T-helper 2 cell treated with Interferon-gamma antibody and Interleukin-4, amounts not matched to agents 5 μg/mL and 100 μg/mL, for 36 hours (primary cell): ENCODE measurements at regions not wholly inside any gene's neighbourhood (a gene's known extent, or its start where the extent isn't known, plus 50 kb on each side); places are given as distances from the start of the nearest gene placed in this dataset.

Experiments
- DNase-seq: peaks from one replicate; pipeline ENCODE4 v3.0.0; 2021; ENCODE audit warnings: low spot score
- H3K27ac Mint-ChIP-seq: one replicate; pipeline ENCODE4 v1.8.0; 2021; ENCODE audit warnings: mild to moderate bottlenecking, mixed read lengths
- H3K27me3 Mint-ChIP-seq: one replicate; pipeline ENCODE4 v1.8.0; 2021; ENCODE audit warnings: low read depth, mixed read lengths
- H3K36me3 Mint-ChIP-seq: one replicate; pipeline ENCODE4 v1.8.0; 2021; ENCODE audit warnings: low read depth, mixed read lengths
- H3K4me1 Mint-ChIP-seq: one replicate; pipeline ENCODE4 v1.8.0; 2021; ENCODE audit warnings: low read depth, mixed read lengths
- H3K4me3 Mint-ChIP-seq: one replicate; pipeline ENCODE4 v1.8.0; 2022; ENCODE audit warnings: mild to moderate bottlenecking, moderate library complexity, mixed read lengths
- H3K9me3 Mint-ChIP-seq: one replicate; pipeline ENCODE4 v1.8.0; 2021; ENCODE audit warnings: mixed read lengths

DNA sequence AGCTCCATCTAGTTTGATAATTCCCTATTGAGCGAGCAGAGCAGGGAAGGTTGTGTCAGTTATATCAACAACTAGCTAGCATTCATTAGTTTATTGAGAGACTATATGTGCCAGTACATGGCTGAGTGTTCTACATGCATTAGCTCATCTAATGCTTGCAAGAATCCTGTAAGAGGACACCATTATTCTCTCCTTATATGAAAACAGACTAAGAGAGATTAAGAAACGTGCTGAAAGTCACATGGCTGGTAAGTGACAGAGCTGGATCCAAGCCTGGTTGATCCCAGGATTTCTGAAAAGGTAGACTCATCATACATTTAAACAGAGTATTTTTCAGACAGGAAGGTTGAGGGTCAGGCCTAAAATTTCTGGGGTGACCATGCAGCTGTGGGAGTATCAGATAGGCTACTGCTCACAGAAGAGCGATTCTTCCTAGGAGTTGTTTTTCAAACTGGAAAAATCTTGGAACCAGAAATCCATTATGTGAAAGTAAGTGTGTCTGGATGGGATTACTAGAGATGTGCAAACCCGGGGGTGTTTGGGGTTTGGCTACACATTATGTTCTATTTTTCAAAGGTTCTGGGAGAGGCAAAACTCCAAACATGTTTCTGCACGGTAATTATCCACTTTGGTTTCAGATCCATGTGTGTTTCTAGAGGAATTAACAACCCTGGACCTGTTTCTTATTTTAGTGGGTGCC lies 213.3 kb downstream of the FAM76B start:
- Mint-ChIP-seq H3K36me3 (no peaks in the 10 kb centered on the region), H3K27ac (no peak overlapping the region), H3K4me1 (no peaks in the 10 kb centered on the region), H3K27me3 (no peaks in the 10 kb centered on the region), H3K9me3 (peaks cover 5% of the 10 kb centered on the region), H3K4me3 (no peak overlapping the region)
- no peak for DNase-seq

- H3K4me1 Mint-ChIP-seq = no peaks in the 10 kb centered on the region
- H3K4me3 Mint-ChIP-seq = no peak overlapping the region
- H3K36me3 Mint-ChIP-seq = no peaks in the 10 kb centered on the region
- no peak for DNase-seq
- peaks cover 3% of the 10 kb centered on the region for H3K9me3 Mint-ChIP-seq
- no peaks in the 10 kb centered on the region for H3K27me3 Mint-ChIP-seq
- H3K27ac Mint-ChIP-seq = no peak overlapping the region
Observed at GRCh38 chr11:95575517-95575916, 214.1 kb downstream of the FAM76B start.

GRCh38 chr11:95571718-95572260 lies 217.8 kb downstream of the FAM76B start:
- no peak for DNase-seq
- peaks cover 4% of the 10 kb centered on the region for H3K36me3 Mint-ChIP-seq
- no peaks in the 10 kb centered on the region for H3K27me3 Mint-ChIP-seq
- H3K4me3 Mint-ChIP-seq = no peak overlapping the region
- no peak overlapping the region for H3K27ac Mint-ChIP-seq
- no peaks in the 10 kb centered on the region for H3K4me1 Mint-ChIP-seq
- peaks cover 14% of the 10 kb centered on the region for H3K9me3 Mint-ChIP-seq

- no peak overlapping the region for H3K27ac Mint-ChIP-seq
- H3K36me3 Mint-ChIP-seq = peaks cover 4% of the 10 kb centered on the region
- H3K9me3 Mint-ChIP-seq = peaks cover 14% of the 10 kb centered on the region
- no peaks in the 10 kb centered on the region for H3K27me3 Mint-ChIP-seq
- DNase-seq = no peak
- no peak overlapping the region for H3K4me3 Mint-ChIP-seq
- no peaks in the 10 kb centered on the region for H3K4me1 Mint-ChIP-seq
Observed at GRCh38 chr11:95570845-95571244, 218.7 kb downstream of the FAM76B start.

GRCh38 chr11:95569207-95569606 lies 220.4 kb downstream of the FAM76B start:
- Mint-ChIP-seq H3K4me3 (no peak overlapping the region), H3K36me3 (peaks cover 4% of the 10 kb centered on the region), H3K27ac (no peak overlapping the region), H3K9me3 (peaks cover 14% of the 10 kb centered on the region), H3K4me1 (peaks cover 2% of the 10 kb centered on the region), H3K27me3 (no peaks in the 10 kb centered on the region)
- no peak for DNase-seq

GRCh38 chr11:95568281-95568680 lies 221.3 kb downstream of the FAM76B start:
- Mint-ChIP-seq H3K4me1 (peaks cover 4% of the 10 kb centered on the region), H3K4me3 (no peak overlapping the region), H3K27ac (no peak overlapping the region), H3K36me3 (peaks cover 4% of the 10 kb centered on the region), H3K27me3 (no peaks in the 10 kb centered on the region), H3K9me3 (peaks cover 14% of the 10 kb centered on the region)
- no peak for DNase-seq

DNA sequence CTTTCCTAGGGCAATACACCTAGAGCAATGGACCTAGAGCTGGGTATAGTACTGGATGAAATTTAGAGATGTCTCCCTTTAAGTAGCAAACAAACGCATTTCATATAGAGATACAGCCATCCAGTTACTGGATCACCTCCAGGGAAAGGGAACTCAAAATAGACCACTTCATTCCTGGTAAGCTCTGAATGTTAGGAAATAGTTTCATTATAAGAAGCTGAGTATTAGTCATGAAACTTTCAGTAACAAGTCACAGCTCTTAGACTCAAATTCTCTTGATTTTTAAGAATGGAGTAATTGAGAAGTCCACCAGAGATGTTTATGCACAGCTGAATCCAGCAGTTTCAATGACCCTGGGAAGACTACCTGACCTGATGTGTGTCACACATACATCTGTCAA lies 221.9 kb downstream of the FAM76B start:
- Mint-ChIP-seq H3K9me3 (peaks cover 14% of the 10 kb centered on the region), H3K4me1 (peaks cover 8% of the 10 kb centered on the region), H3K4me3 (no peak overlapping the region), H3K27me3 (no peaks in the 10 kb centered on the region), H3K27ac (no peak overlapping the region), H3K36me3 (peaks cover 4% of the 10 kb centered on the region)
- no peak for DNase-seq

DNA sequence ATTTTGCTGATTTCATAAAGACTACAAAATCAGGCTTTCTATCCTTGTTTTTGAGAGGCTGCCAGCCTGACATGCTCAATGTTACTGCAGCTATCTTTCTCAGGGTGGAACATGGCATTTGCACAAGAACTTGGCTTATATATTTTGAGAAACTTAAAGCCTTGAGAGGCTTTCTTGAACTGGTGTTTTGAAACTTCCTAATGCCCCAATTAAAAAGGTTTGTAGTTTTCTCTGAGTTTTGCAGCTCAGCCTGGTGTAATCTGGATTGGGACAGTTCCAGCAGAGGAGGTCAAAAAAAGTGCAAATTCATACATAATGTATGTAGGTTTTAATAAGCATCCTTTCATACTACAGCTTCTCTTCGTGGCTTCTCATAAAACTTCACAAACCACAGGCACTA lies 223.4 kb downstream of the FAM76B start:
- no peak overlapping the region for H3K27ac Mint-ChIP-seq
- DNase-seq = no peak
- H3K4me1 Mint-ChIP-seq = peaks cover 10% of the 10 kb centered on the region
- H3K27me3 Mint-ChIP-seq = no peaks in the 10 kb centered on the region
- no peak overlapping the region for H3K4me3 Mint-ChIP-seq
- H3K36me3 Mint-ChIP-seq = peaks cover 4% of the 10 kb centered on the region
- H3K9me3 Mint-ChIP-seq = peaks cover 14% of the 10 kb centered on the region

DNA sequence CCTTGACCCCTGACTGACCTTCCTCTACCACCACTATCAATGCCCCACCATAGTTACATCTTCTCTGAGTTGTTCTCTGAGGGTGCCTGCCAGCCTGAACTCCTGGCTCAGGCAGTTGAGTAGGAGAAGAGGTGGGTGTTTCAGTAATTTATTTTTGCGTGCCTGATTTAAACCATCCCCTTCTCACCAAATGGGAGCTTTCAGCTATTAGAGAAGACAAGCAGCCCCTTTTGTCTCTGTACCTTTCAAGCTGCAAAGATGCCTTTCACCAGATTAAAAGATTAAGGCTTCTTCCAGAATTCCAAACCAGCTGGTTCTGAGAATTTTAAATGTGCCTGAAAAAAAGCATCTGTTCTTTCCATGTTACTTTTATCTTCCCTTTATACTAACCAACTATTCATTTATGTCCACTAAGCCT lies 223.8 kb downstream of the FAM76B start:
- H3K27ac Mint-ChIP-seq = no peak overlapping the region
- H3K27me3 Mint-ChIP-seq = no peaks in the 10 kb centered on the region
- DNase-seq = no peak
- H3K4me1 Mint-ChIP-seq = peaks cover 10% of the 10 kb centered on the region
- H3K9me3 Mint-ChIP-seq = peaks cover 13% of the 10 kb centered on the region
- no peak overlapping the region for H3K4me3 Mint-ChIP-seq
- H3K36me3 Mint-ChIP-seq = peaks cover 4% of the 10 kb centered on the region

- Mint-ChIP-seq H3K27me3 (no peaks in the 10 kb centered on the region), H3K4me1 (peaks cover 11% of the 10 kb centered on the region), H3K9me3 (no peaks in the 10 kb centered on the region), H3K27ac (no peak overlapping the region), H3K4me3 (no peak overlapping the region), H3K36me3 (peaks cover 2% of the 10 kb centered on the region)
- no peak for DNase-seq
Observed at GRCh38 chr11:95563859-95564258, 225.7 kb downstream of the FAM76B start.

GRCh38 chr11:95563173-95563572 lies 226.4 kb downstream of the FAM76B start:
- DNase-seq = no peak
- H3K27ac Mint-ChIP-seq = no peak overlapping the region
- H3K9me3 Mint-ChIP-seq = no peaks in the 10 kb centered on the region
- no peaks in the 10 kb centered on the region for H3K27me3 Mint-ChIP-seq
- peaks cover 11% of the 10 kb centered on the region for H3K4me1 Mint-ChIP-seq
- H3K4me3 Mint-ChIP-seq = no peak overlapping the region
- H3K36me3 Mint-ChIP-seq = peaks cover 2% of the 10 kb centered on the region

- Mint-ChIP-seq H3K4me3 (no peak overlapping the region), H3K36me3 (peaks cover 2% of the 10 kb centered on the region), H3K4me1 (peaks cover 14% of the 10 kb centered on the region), H3K27me3 (no peaks in the 10 kb centered on the region), H3K9me3 (no peaks in the 10 kb centered on the region), H3K27ac (no peak overlapping the region)
- no peak for DNase-seq
Observed at GRCh38 chr11:95562196-95562921, 227.2 kb downstream of the FAM76B start.

DNA sequence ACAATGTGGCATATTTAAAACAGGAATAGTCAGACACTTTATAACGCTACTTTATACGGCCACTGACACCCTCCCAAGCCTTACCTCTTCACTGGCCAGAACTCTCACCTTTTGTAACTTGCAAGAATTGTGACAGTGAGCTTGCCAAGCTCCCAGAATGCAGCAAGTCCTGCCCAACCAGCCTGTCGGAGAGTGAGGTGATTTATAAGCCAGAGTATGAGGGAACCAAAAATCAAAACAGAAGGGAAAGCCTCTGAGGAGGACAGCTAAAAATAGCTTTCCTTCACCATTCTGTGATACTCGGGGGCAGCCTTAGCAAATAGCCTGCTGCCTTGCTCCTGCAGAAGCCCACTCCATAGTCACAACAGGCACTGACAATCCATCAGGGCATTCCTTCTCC lies 229.7 kb downstream of the FAM76B start:
- Mint-ChIP-seq H3K27ac (no peak overlapping the region), H3K9me3 (no peaks in the 10 kb centered on the region), H3K27me3 (no peaks in the 10 kb centered on the region), H3K4me3 (no peak overlapping the region), H3K36me3 (peaks cover 2% of the 10 kb centered on the region), H3K4me1 (peaks cover 32% of the 10 kb centered on the region)
- DNase-seq = no peak

DNA sequence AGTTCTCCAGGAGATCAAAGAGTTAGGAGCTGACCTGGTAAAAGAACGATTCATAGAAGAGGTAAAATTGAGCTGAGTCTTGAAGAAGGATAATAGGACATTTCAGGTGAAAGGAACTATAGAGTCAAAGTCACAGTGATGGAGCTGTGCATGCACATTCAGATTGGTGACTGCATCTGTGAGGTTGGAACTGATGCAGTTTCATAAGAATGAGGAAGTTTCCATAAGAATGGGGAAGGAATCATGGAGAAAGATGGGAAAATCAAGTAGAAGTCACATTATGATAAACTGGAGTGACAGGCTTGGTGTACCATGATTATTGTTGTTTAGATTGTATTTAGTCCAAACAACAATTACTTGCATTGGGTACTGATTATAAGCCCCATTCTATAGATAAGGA lies 232.2 kb downstream of the FAM76B start:
- Mint-ChIP-seq H3K4me1 (peaks cover 27% of the 10 kb centered on the region), H3K4me3 (no peak overlapping the region), H3K27ac (no peak overlapping the region), H3K36me3 (peaks cover 2% of the 10 kb centered on the region), H3K9me3 (no peaks in the 10 kb centered on the region), H3K27me3 (no peaks in the 10 kb centered on the region)
- no peak for DNase-seq
